SK-N-SH treated with all-trans-retinoic acid at 6 μM for 48 hours (cell line): ENCODE measurements at regions not wholly inside any gene's neighbourhood (a gene's known extent, or its start where the extent isn't known, plus 50 kb on each side); places are given as distances from the start of the nearest gene placed in this dataset.

Source experiments
- ARNTL ChIP-seq: fragments of 450-650 bp; formaldehyde crosslinking; IDR thresholded peaks from 2 replicates; pipeline ENCODE4 v1.5.0; 2020; ENCODE audit warnings: low read depth, mild to moderate bottlenecking, moderate library complexity, borderline replicate concordance
- BACH2 ChIP-seq: fragments of 250-450 bp; sonication (Bioruptor Pico); IDR thresholded peaks from 2 replicates; pipeline ENCODE4 v1.9.0; 2021; ENCODE audit warnings: mild to moderate bottlenecking, borderline replicate concordance
- CREB5 ChIP-seq: fragments of 250-450 bp; sonication (Bioruptor Pico); IDR thresholded peaks from 2 replicates; pipeline ENCODE4 v1.5.1; 2020; ENCODE audit warnings: low read depth, mild to moderate bottlenecking, moderate library complexity
- CSDC2 ChIP-seq: fragments of 250-450 bp; sonication (Bioruptor Pico); IDR thresholded peaks from 2 replicates; pipeline ENCODE4 v1.5.0; 2020; ENCODE audit warnings: mild to moderate bottlenecking, moderate library complexity
- ISL1 ChIP-seq: fragments of 250-450 bp; sonication (Bioruptor Pico); IDR thresholded peaks from 2 replicates; pipeline ENCODE4 v2.1.2; 2022; ENCODE audit warnings: mild to moderate bottlenecking, moderate library complexity
- PATZ1 ChIP-seq: fragments of 250-450 bp; sonication (Bioruptor Pico); IDR thresholded peaks from 2 replicates; pipeline ENCODE4 v1.8.0; 2020; ENCODE audit warnings: mild to moderate bottlenecking, moderate library complexity, borderline replicate concordance
- POU6F1 ChIP-seq: fragments of 250-450 bp; sonication (Bioruptor Pico); IDR thresholded peaks from 2 replicates; pipeline ENCODE4 v1.8.0; 2021; ENCODE audit warnings: low read depth, mild to moderate bottlenecking, moderate library complexity, borderline replicate concordance
- PPARA ChIP-seq: fragments of 250-450 bp; sonication (Bioruptor Pico); IDR thresholded peaks from 2 replicates; pipeline ENCODE4 v1.5.0; 2020; ENCODE audit warnings: mild to moderate bottlenecking, borderline replicate concordance
- RARB ChIP-seq: fragments of 250-450 bp; sonication (Bioruptor Pico); IDR thresholded peaks from 2 replicates; pipeline ENCODE4 v1.8.0; 2021; ENCODE audit warnings: mild to moderate bottlenecking, moderate library complexity
- ZC3H10 ChIP-seq: fragments of 250-450 bp; sonication (Bioruptor Pico); IDR thresholded peaks from 2 replicates; pipeline ENCODE4 v1.5.1; 2021; ENCODE audit warnings: mild to moderate bottlenecking, moderate library complexity
- ZFP3 ChIP-seq: fragments of 250-450 bp; sonication (Bioruptor Pico); IDR thresholded peaks from 2 replicates; pipeline ENCODE4 v1.5.0; 2020; ENCODE audit warnings: mild to moderate bottlenecking, moderate library complexity
- ZFP30 ChIP-seq: fragments of 450-650 bp; formaldehyde crosslinking; IDR thresholded peaks from 2 replicates; pipeline ENCODE4 v1.5.0; 2022; ENCODE audit warnings: mild to moderate bottlenecking, moderate library complexity
- ZNF8 ChIP-seq: fragments of 450-650 bp; formaldehyde crosslinking; IDR thresholded peaks from 2 replicates; pipeline ENCODE4 v1.5.0; 2020; ENCODE audit warnings: mild to moderate bottlenecking, moderate library complexity

- TF ChIP-seq ZFP30 (CRISPR knock-in tag) (no peak), RARB (CRISPR knock-in tag) (no peak), ISL1 (CRISPR knock-in tag) (no peak), ARNTL (no peak), PATZ1 (no peak), CSDC2 (CRISPR knock-in tag) (no peak), POU6F1 (CRISPR knock-in tag) (no peak), CREB5 (CRISPR knock-in tag) (no peak), BACH2 (CRISPR knock-in tag) (no peak), ZFP3 (CRISPR knock-in tag) (no peak), ZNF8 (CRISPR knock-in tag) (no peak), PPARA (CRISPR knock-in tag) (no peak), ZC3H10 (CRISPR knock-in tag) (no peak)
Observed at GRCh38 chr1:78765489-78765888, 115.9 kb downstream of the IFI44 start.
